DMS 273 (cell line): ENCODE measurements at regions not wholly inside any gene's neighbourhood (a gene's known extent, or its start where the extent isn't known, plus 50 kb on each side); places are given as distances from the start of the nearest gene placed in this dataset.

Experiments
- DNase-seq: peaks from one replicate; lab custom pipeline; 2025; ENCODE audit not compliant: unreplicated experiment; lab: John Stamatoyannopoulos, UW

- DNase-seq: no peak
Observed at GRCh38 chr12:91928501-91928900, 217.1 kb downstream of the BTG1 start.

GRCh38 chr12:91926848-91927247 lies 218.8 kb downstream of the BTG1 start:
- DNase-seq: no peak

GRCh38 chr12:91924827-91925226 lies 220.8 kb downstream of the BTG1 start:
- no peak for DNase-seq

- no peak for DNase-seq
Observed at GRCh38 chr12:91923864-91924263, 221.8 kb downstream of the BTG1 start.

GRCh38 chr12:91922674-91923073 lies 223.0 kb downstream of the BTG1 start:
- DNase-seq: no peak

- DNase-seq: peak; percentile 3
Observed at GRCh38 chr12:91922139-91922538, 223.5 kb downstream of the BTG1 start.

GRCh38 chr12:91921555-91921954 lies 224.1 kb downstream of the BTG1 start:
- peak; percentile 60 for DNase-seq

GRCh38 chr12:91920741-91921140 lies 224.9 kb downstream of the BTG1 start:
- DNase-seq: peak; percentile 25

GRCh38 chr12:91920276-91920675 lies 225.4 kb downstream of the BTG1 start:
- DNase-seq: peak; percentile 51

GRCh38 chr12:91918431-91918830 lies 227.2 kb downstream of the BTG1 start:
- peak; percentile 85 for DNase-seq

- DNase-seq: no peak
Observed at GRCh38 chr12:91914701-91915100, 230.9 kb downstream of the BTG1 start.

GRCh38 chr12:91913651-91914050 lies 232.0 kb downstream of the BTG1 start:
- DNase-seq: no peak

GRCh38 chr12:91913124-91913523 lies 232.5 kb downstream of the BTG1 start:
- no peak for DNase-seq

GRCh38 chr12:91912178-91912577 lies 233.5 kb downstream of the BTG1 start:
- no peak for DNase-seq

- no peak for DNase-seq
Observed at GRCh38 chr12:91910871-91911388, 234.7 kb downstream of the BTG1 start.

GRCh38 chr12:91902860-91903683 lies 242.6 kb downstream of the BTG1 start:
- DNase-seq: no peak

- DNase-seq: no peak
Observed at GRCh38 chr12:91901381-91902074, 244.1 kb downstream of the BTG1 start.

GRCh38 chr12:91900971-91901370 lies 244.7 kb downstream of the BTG1 start:
- no peak for DNase-seq

- DNase-seq: no peak
Observed at GRCh38 chr12:91899056-91899455, 246.6 kb downstream of the BTG1 start.

- DNase-seq: no peak
Observed at GRCh38 chr12:91897025-91897515, 248.6 kb downstream of the BTG1 start.

- no peak for DNase-seq
Observed at GRCh38 chr12:91896286-91897024, 249.2 kb downstream of the BTG1 start.
